OCI-LY1 (cell line): ENCODE measurements at regions not wholly inside any gene's neighbourhood (a gene's known extent, or its start where the extent isn't known, plus 50 kb on each side); places are given as distances from the start of the nearest gene placed in this dataset.

ENCODE experiments used
- H2AFZ ChIP-seq: fragments of 200-600 bp; sonication (generic), shearing (Covaris generic); 2 replicates; pipeline ENCODE4 v1.6.0; 2014; ENCODE audit warnings: antibody characterized with exemption, mild to moderate bottlenecking, low read length
- H3F3A ChIP-seq: fragments of 200-600 bp; sonication (generic), shearing (Covaris generic); 2 replicates; pipeline ENCODE4 v1.6.0; 2014; ENCODE audit warnings: mild to moderate bottlenecking, antibody characterized with exemption, low read length, moderate library complexity; ENCODE audit not compliant: insufficient read depth
- H3K27ac ChIP-seq: fragments of 200-600 bp; sonication (generic); 2 replicates; pipeline ENCODE4 v1.5.1; 2014; ENCODE audit warnings: low read length, mixed run types, mild to moderate bottlenecking, low read depth; ENCODE audit not compliant: poor library complexity, severe bottlenecking
- H3K27me3 ChIP-seq: fragments of 200-600 bp; sonication (generic); 2 replicates; pipeline ENCODE4 v1.6.0; 2014; ENCODE audit warnings: antibody characterized with exemption, mild to moderate bottlenecking, low read length, moderate library complexity; ENCODE audit not compliant: insufficient read depth
- H3K36me3 ChIP-seq: fragments of 200-600 bp; sonication (generic); 2 replicates; pipeline ENCODE4 v1.6.1; 2014; ENCODE audit warnings: mild to moderate bottlenecking, antibody characterized with exemption, low read length, moderate library complexity, mixed read lengths; ENCODE audit not compliant: insufficient read depth
- H3K4me1 ChIP-seq: fragments of 200-600 bp; sonication (generic); 2 replicates; pipeline ENCODE4 v1.5.1; 2014; ENCODE audit warnings: mild to moderate bottlenecking, low read length, moderate library complexity; ENCODE audit not compliant: insufficient read depth, severe bottlenecking
- H3K4me2 ChIP-seq: fragments of 200-600 bp; sonication (generic), shearing (Covaris generic); 2 replicates; pipeline ENCODE4 v1.6.1; 2014; ENCODE audit warnings: low read length
- H3K4me3 ChIP-seq: fragments of 200-600 bp; sonication (generic); 2 replicates; pipeline ENCODE4 v1.5.1; 2014; ENCODE audit warnings: low read length, low read depth, mild to moderate bottlenecking, mixed read lengths; ENCODE audit not compliant: poor library complexity, severe bottlenecking
- H3K79me2 ChIP-seq: fragments of 200-600 bp; shearing (Covaris generic); 2 replicates; pipeline ENCODE4 v1.6.1; 2016; ENCODE audit warnings: mixed run types, low read length, mixed read lengths; ENCODE audit not compliant: insufficient read depth
- H3K9ac ChIP-seq: fragments of 200-600 bp; sonication (generic), shearing (Covaris generic); 2 replicates; pipeline ENCODE4 v1.6.1; 2014; ENCODE audit warnings: mild to moderate bottlenecking, low read length, mixed read lengths
- H3K9me2 ChIP-seq: fragments of 200-600 bp; sonication (generic), shearing (Covaris generic); 2 replicates; pipeline ENCODE4 v1.6.1; 2014; ENCODE audit warnings: low read depth, mild to moderate bottlenecking, low read length, mixed read lengths
- H3K9me3 ChIP-seq: fragments of 200-600 bp; shearing (Covaris generic); 2 replicates; pipeline ENCODE4 v1.6.1; 2014; ENCODE audit warnings: low read length, mixed read lengths
- H4K20me1 ChIP-seq: fragments of 200-600 bp; sonication (generic), shearing (Covaris generic); 2 replicates; pipeline ENCODE4 v1.6.0; 2016; ENCODE audit warnings: mild to moderate bottlenecking, low read length; ENCODE audit not compliant: insufficient read depth
- CTCF ChIP-seq: fragments of 200-600 bp; sonication (generic), shearing (Covaris generic); IDR thresholded peaks from 2 replicates; pipeline ENCODE4 v1.5.1; 2017; ENCODE audit warnings: mild to moderate bottlenecking, antibody characterized with exemption, low read length, moderate library complexity, mixed read lengths
- EZH2 ChIP-seq: fragments of 200-600 bp; sonication (generic), shearing (Covaris generic); IDR thresholded peaks from 2 replicates; pipeline ENCODE4 v1.8.0; 2017; ENCODE audit warnings: borderline replicate concordance, mixed run types, mild to moderate bottlenecking, antibody characterized with exemption, low read length, moderate library complexity, mixed read lengths

DNA sequence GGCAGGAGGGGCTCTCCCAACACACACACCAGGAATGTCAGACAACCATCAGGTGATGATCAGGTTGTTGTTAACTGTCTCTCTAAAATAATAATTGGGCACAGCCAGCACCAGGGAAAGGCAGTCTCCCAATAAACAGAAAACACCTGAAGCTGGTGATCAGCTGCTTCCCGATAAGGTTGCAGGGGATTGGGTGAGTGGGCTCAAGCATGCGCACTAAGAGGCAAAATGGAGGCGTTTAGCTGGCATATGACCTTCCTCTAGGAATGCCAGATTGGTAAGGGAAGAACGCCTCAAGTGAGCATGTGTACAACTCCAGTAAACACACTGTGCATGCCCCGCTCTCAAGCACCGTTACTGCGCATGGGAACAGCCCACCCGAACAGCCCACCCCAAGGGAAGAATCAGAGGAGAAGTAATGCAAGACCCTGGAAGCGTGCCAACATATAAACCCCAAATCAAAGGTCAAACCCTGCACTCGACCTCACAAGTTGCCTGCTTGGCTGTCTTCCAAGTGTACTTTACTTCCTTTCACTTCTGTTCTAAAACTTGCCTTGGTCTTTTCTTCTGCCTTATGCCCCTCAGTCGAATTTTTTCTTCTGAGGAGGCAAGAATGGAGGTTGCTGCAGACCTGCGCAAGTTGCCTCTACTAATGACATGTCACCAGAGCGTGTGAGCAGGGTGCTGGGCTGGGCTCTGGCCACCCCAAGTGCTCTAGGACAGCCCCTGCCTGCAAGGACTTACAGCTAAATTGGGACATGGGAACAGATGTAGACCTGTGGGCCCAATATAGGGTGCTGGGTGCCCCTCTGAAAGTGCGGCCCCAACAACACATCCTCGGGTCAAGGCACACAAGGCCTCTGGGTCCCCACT, 200.8 kb downstream of the RHOU start:
- H3K27ac ChIP-seq: no peak overlapping the region
- no peaks in the 10 kb centered on the region for H3K9me2 ChIP-seq
- H3K9ac ChIP-seq: no peak overlapping the region
- H2AFZ ChIP-seq: no peak overlapping the region
- H4K20me1 ChIP-seq: no peaks in the 10 kb centered on the region
- no peaks in the 10 kb centered on the region for H3K4me1 ChIP-seq
- no peaks in the 10 kb centered on the region for H3F3A ChIP-seq
- no peaks in the 10 kb centered on the region for H3K36me3 ChIP-seq
- H3K79me2 ChIP-seq: no peaks in the 10 kb centered on the region
- H3K4me2 ChIP-seq: no peak overlapping the region
- no peaks in the 10 kb centered on the region for H3K27me3 ChIP-seq
- no peaks in the 10 kb centered on the region for H3K9me3 ChIP-seq
- no peak overlapping the region for H3K4me3 ChIP-seq
- TF ChIP-seq EZH2: no peak
- TF ChIP-seq CTCF: no peak

DNA sequence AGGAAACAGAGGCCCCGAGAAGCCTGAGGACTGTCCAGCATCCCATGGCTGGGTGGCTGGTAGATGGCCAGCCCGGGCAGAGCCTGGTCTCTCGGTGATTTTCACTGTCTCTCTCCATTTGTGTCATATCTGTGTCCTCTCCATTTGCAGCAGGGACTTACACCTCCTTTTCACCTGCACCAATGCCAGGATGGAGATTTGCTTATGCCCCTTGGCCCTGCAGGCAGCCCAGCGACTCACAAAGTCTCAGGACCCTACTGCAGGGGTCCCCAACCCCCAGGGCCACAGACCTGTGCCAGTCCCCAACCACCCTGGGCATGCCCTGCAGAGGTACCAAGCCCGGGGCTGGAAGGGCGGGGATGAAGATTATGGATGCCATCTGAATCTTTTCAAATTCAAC, 201.6 kb downstream of the RHOU start:
- Histone ChIP-seq H3K4me1 (no peaks in the 10 kb centered on the region), H3K79me2 (no peaks in the 10 kb centered on the region), H3K36me3 (no peaks in the 10 kb centered on the region), H3K4me2 (no peak overlapping the region), H3F3A (no peaks in the 10 kb centered on the region), H3K27ac (no peak overlapping the region), H2AFZ (no peak overlapping the region), H3K27me3 (no peaks in the 10 kb centered on the region), H3K9me2 (no peaks in the 10 kb centered on the region), H3K9me3 (no peaks in the 10 kb centered on the region), H4K20me1 (no peaks in the 10 kb centered on the region), H3K9ac (no peak overlapping the region), H3K4me3 (no peak overlapping the region)
- TF ChIP-seq CTCF: no peak
- TF ChIP-seq EZH2: no peak

- Histone ChIP-seq H3K4me3 (no peak overlapping the region), H3K9me2 (no peaks in the 10 kb centered on the region), H4K20me1 (no peaks in the 10 kb centered on the region), H3K79me2 (no peaks in the 10 kb centered on the region), H3K36me3 (no peaks in the 10 kb centered on the region), H3K9me3 (no peaks in the 10 kb centered on the region), H3K9ac (no peak overlapping the region), H3K4me1 (no peaks in the 10 kb centered on the region), H3F3A (no peaks in the 10 kb centered on the region), H3K4me2 (no peak overlapping the region), H2AFZ (no peak overlapping the region), H3K27me3 (no peaks in the 10 kb centered on the region), H3K27ac (no peak overlapping the region)
- TF ChIP-seq EZH2: no peak
- no peak for TF ChIP-seq CTCF
Observed at GRCh38 chr1:228937351-228937750, 202.1 kb downstream of the RHOU start.
